HepG2 (cell line): ENCODE measurements at regions not wholly inside any gene's neighbourhood (a gene's known extent, or its start where the extent isn't known, plus 50 kb on each side); places are given as distances from the start of the nearest gene placed in this dataset.
A peak's percentile ranks its signal among the peaks of the same experiment; 100 is the strongest.

Experiments used
- BRCA1 ChIP-seq: sonication (generic); formaldehyde crosslinking; IDR thresholded peaks from 2 replicates; pipeline ENCODE4 v1.4.0; 2020; ENCODE audit warnings: missing genetic modification reagents
- CAMTA2 ChIP-seq: sonication (generic); formaldehyde crosslinking; IDR thresholded peaks from 2 replicates; pipeline ENCODE4 v1.4.0; 2020; ENCODE audit warnings: mild to moderate bottlenecking, missing genetic modification reagents, borderline replicate concordance
- CC2D1A ChIP-seq: sonication (generic); formaldehyde crosslinking; IDR thresholded peaks from 2 replicates; pipeline ENCODE4 v1.8.1; 2023; ENCODE audit warnings: mild to moderate bottlenecking, missing genetic modification reagents
- DBP ChIP-seq: sonication (generic); formaldehyde crosslinking; IDR thresholded peaks from 2 replicates; pipeline ENCODE4 v1.4.0; 2020; ENCODE audit warnings: missing genetic modification reagents; ENCODE audit errors: not compliant biosample characterization
- ESRRA ChIP-seq: sonication (generic); formaldehyde crosslinking; IDR thresholded peaks from 2 replicates; pipeline ENCODE4 v1.5.1; 2020; ENCODE audit warnings: mild to moderate bottlenecking, low read depth, missing genetic modification reagents
- FOXK2 ChIP-seq: fragments of 450-650 bp; IDR thresholded peaks from 2 replicates; pipeline ENCODE4 v1.6.1; 2016
- HCFC1 ChIP-seq: fragments of 150-350 bp; IDR thresholded peaks from 2 replicates; pipeline ENCODE4 v1.6.1; 2014; ENCODE audit warnings: low read depth, low read length
- ISX ChIP-seq: sonication (generic); formaldehyde crosslinking; conservative IDR thresholded peaks from 2 replicates; pipeline ENCODE4 v1.5.0; 2020; ENCODE audit warnings: missing genetic modification reagents
- KDM5A ChIP-seq: fragments of 200-600 bp; sonication (generic); IDR thresholded peaks from 2 replicates; pipeline ENCODE4 v1.7.0; 2018; ENCODE audit warnings: antibody characterized with exemption, mild to moderate bottlenecking, low read length, borderline replicate concordance
- PCBP2 ChIP-seq: fragments of 200-400 bp; formaldehyde crosslinking; optimal IDR thresholded peaks from 2 replicates; pipeline ENCODE3; 2018; ENCODE audit warnings: low read length, low read depth; ENCODE audit not compliant: poor library complexity, severe bottlenecking
- RARG ChIP-seq: sonication (generic); formaldehyde crosslinking; IDR thresholded peaks from 2 replicates; pipeline ENCODE4 v1.4.0; 2020; ENCODE audit warnings: low read depth, mild to moderate bottlenecking, missing genetic modification reagents
- TBL1XR1 ChIP-seq: fragments of 150-350 bp; IDR thresholded peaks from 2 replicates; pipeline ENCODE4 v1.6.1; 2014; ENCODE audit warnings: borderline replicate concordance, low read length; ENCODE audit not compliant: partially characterized antibody
- ZNF160 ChIP-seq: sonication (generic); formaldehyde crosslinking; IDR thresholded peaks from 2 replicates; pipeline ENCODE4 v1.8.0; 2022; ENCODE audit warnings: mild to moderate bottlenecking, inconsistent platforms, missing genetic modification reagents
- ZNF230 ChIP-seq: sonication (generic); formaldehyde crosslinking; IDR thresholded peaks from 2 replicates; pipeline ENCODE4 v1.4.0; 2020; ENCODE audit warnings: mild to moderate bottlenecking, missing genetic modification reagents
- ZNF335 ChIP-seq: sonication (generic); formaldehyde crosslinking; IDR thresholded peaks from 2 replicates; pipeline ENCODE4 v1.4.0; 2020; ENCODE audit warnings: missing genetic modification reagents
- ZNF34 ChIP-seq: sonication (generic); formaldehyde crosslinking; IDR thresholded peaks from 2 replicates; pipeline ENCODE4 v1.4.0; 2020; ENCODE audit warnings: mild to moderate bottlenecking, missing genetic modification reagents, borderline replicate concordance
- ZNF354B ChIP-seq: sonication (generic); formaldehyde crosslinking; IDR thresholded peaks from 2 replicates; pipeline ENCODE4 v1.8.0; 2022; ENCODE audit warnings: mild to moderate bottlenecking, missing genetic modification reagents
- ZNF687 ChIP-seq: sonication (generic); formaldehyde crosslinking; IDR thresholded peaks from 2 replicates; pipeline ENCODE4 v1.5.1; 2020; ENCODE audit warnings: mild to moderate bottlenecking, missing genetic modification reagents, moderate library complexity
- ZNF788 ChIP-seq: sonication (generic); formaldehyde crosslinking; IDR thresholded peaks from 2 replicates; pipeline ENCODE4 v1.5.0; 2020; ENCODE audit warnings: mild to moderate bottlenecking, missing genetic modification reagents, borderline replicate concordance
- TF ChIP-seq, protein P1 (sequence below): sonication (generic); formaldehyde crosslinking; conservative IDR thresholded peaks from 2 replicates; pipeline ENCODE4 v1.8.0; 2022; ENCODE audit warnings: low read depth, missing genetic modification reagents
- TF ChIP-seq, protein P2 (sequence below): sonication (generic); formaldehyde crosslinking; IDR thresholded peaks from 2 replicates; pipeline ENCODE4 v1.4.0; 2020; ENCODE audit warnings: mild to moderate bottlenecking, low read depth, missing genetic modification reagents

- TF ChIP-seq, protein P1, sequence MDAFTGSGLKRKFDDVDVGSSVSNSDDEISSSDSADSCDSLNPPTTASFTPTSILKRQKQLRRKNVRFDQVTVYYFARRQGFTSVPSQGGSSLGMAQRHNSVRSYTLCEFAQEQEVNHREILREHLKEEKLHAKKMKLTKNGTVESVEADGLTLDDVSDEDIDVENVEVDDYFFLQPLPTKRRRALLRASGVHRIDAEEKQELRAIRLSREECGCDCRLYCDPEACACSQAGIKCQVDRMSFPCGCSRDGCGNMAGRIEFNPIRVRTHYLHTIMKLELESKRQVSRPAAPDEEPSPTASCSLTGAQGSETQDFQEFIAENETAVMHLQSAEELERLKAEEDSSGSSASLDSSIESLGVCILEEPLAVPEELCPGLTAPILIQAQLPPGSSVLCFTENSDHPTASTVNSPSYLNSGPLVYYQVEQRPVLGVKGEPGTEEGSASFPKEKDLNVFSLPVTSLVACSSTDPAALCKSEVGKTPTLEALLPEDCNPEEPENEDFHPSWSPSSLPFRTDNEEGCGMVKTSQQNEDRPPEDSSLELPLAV (CRISPR knock-in tag) = no peak
- TF ChIP-seq CC2D1A (CRISPR knock-in tag) (no peak), ISX (CRISPR knock-in tag) (no peak), ZNF335 (CRISPR knock-in tag) (no peak), CAMTA2 (no peak), ZNF788 (CRISPR knock-in tag) (no peak), ZNF160 (CRISPR knock-in tag) (no peak), ZNF687 (CRISPR knock-in tag) (no peak), TBL1XR1 (peak; percentile 93), ZNF34 (CRISPR knock-in tag) (no peak), RARG (CRISPR knock-in tag) (no peak), HCFC1 (no peak), ZNF230 (no peak), PCBP2 (no peak), KDM5A (no peak), ZNF354B (CRISPR knock-in tag) (no peak), DBP (no peak), ESRRA (CRISPR knock-in tag) (no peak), BRCA1 (CRISPR knock-in tag) (no peak), FOXK2 (0 out of 2 replicates have a peak, but pooled peaks have one; percentile 31)
- TF ChIP-seq, protein P2, sequence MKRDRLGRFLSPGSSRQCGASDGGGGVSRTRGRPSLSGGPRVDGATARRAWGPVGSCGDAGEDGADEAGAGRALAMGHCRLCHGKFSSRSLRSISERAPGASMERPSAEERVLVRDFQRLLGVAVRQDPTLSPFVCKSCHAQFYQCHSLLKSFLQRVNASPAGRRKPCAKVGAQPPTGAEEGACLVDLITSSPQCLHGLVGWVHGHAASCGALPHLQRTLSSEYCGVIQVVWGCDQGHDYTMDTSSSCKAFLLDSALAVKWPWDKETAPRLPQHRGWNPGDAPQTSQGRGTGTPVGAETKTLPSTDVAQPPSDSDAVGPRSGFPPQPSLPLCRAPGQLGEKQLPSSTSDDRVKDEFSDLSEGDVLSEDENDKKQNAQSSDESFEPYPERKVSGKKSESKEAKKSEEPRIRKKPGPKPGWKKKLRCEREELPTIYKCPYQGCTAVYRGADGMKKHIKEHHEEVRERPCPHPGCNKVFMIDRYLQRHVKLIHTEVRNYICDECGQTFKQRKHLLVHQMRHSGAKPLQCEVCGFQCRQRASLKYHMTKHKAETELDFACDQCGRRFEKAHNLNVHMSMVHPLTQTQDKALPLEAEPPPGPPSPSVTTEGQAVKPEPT (CRISPR knock-in tag) = no peak
These were observed 304.4 kb downstream of the KBTBD8 start (continued) for GRCh38 chr3:67302489-67302888.
